Activated CD4-positive, alpha-beta T cell treated with anti-CD3 and anti-CD28 coated beads, Interleukin-2, amount 10 ng/mL, durations not matched to agents 24 days and 14 days (primary cell): ENCODE measurements at regions not wholly inside any gene's neighbourhood (a gene's known extent, or its start where the extent isn't known, plus 50 kb on each side); places are given as distances from the start of the nearest gene placed in this dataset.

Experiments used
- DNase-seq: peaks from one replicate; pipeline ENCODE4 v3.0.0; 2022
- H3K27ac Mint-ChIP-seq: one replicate; pipeline ENCODE4 v1.8.0; 2022; ENCODE audit warnings: mild to moderate bottlenecking, mixed read lengths
- H3K27me3 Mint-ChIP-seq: one replicate; pipeline ENCODE4 v1.8.0; 2022; ENCODE audit warnings: mixed read lengths
- H3K36me3 Mint-ChIP-seq: one replicate; pipeline ENCODE4 v1.8.0; 2022; ENCODE audit warnings: low read depth, mild to moderate bottlenecking, mixed read lengths
- H3K4me1 Mint-ChIP-seq: one replicate; pipeline ENCODE4 v1.8.0; 2021; ENCODE audit warnings: mixed read lengths
- H3K4me3 Mint-ChIP-seq: one replicate; pipeline ENCODE4 v1.8.0; 2022; ENCODE audit warnings: mild to moderate bottlenecking, moderate library complexity, mixed read lengths
- H3K9me3 Mint-ChIP-seq: one replicate; pipeline ENCODE4 v1.8.0; 2021; ENCODE audit warnings: mixed read lengths
- intact Hi-C: fragments of 100-400 bp; cut with micrococcal nuclease; formaldehyde crosslinking; loops from one replicate; pipeline ENCODE4 v1.15.1; 2023

DNA sequence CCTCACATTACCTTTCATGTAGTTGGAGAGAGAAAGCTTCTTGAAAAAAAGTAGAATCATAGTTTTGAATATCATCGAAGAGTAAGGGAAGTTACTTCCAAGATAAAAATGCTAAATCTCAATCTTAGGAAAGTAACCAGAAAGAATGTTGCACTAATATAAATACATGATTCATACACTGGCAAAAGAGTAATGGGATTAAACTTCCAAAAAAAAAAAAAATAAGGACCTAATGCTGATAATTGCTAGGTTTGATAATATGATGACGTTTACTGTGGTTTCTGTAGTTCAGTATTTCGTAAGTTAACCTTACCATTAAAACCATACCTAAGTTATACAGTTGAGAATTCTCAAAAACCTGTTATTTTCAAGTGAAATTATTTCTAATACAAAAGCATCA lies 573.8 kb upstream of the CDH9 start:
- no peak for DNase-seq
- intact Hi-C loops, result no loop called here
- Mint-ChIP-seq H3K4me3 (no peak overlapping the region), H3K36me3 (no peaks in the 10 kb centered on the region), H3K27me3 (no peaks in the 10 kb centered on the region), H3K27ac (no peak overlapping the region), H3K4me1 (no peaks in the 10 kb centered on the region), H3K9me3 (peaks cover 19% of the 10 kb centered on the region)

DNA sequence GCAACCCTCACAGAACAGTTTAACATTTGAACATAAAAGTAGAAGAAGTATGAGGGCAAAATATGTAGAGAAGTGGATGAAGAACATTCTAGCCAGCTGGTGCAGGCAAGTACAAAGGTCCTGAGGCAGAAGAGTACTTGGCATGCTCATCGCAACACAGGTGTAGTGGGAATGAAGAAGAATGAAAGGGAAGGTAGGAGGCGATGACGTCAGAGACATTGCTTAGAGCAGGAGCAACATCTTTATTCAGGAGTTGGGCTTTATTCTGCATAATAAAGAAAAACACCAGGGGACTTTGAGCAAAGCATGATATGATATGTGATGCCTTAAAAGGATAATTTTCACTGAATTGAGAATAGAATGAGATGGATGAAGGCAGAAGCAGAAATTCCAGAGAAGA lies 570.6 kb upstream of the CDH9 start:
- DNase-seq, result no peak
- H3K27me3 Mint-ChIP-seq, result no peaks in the 10 kb centered on the region
- H3K27ac Mint-ChIP-seq, result no peak overlapping the region
- no peaks in the 10 kb centered on the region for H3K4me1 Mint-ChIP-seq
- no peaks in the 10 kb centered on the region for H3K36me3 Mint-ChIP-seq
- intact Hi-C loops, result no loop called here
- no peak overlapping the region for H3K4me3 Mint-ChIP-seq
- no peaks in the 10 kb centered on the region for H3K9me3 Mint-ChIP-seq

DNA sequence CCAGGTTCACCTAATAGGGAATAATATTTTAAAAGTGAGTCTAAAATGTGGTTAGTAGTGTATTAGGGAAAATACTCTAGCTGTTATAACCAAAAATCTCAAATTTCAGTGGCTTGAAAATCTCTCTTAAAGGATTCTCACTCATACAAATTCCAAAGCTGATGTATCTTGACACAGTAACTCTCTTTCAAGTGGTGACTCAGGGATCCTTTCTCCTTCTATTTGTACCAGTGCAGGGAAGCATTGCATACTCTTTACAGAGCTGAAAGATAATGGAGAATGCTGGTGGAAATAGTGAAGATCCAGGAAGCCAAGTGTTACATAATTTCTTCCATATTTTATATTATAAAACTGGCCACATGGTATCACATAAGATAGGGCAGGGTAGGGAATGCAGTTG lies 560.2 kb upstream of the CDH9 start:
- Mint-ChIP-seq H3K27me3 (no peaks in the 10 kb centered on the region), H3K4me1 (no peaks in the 10 kb centered on the region), H3K4me3 (no peak overlapping the region), H3K9me3 (no peaks in the 10 kb centered on the region), H3K36me3 (no peaks in the 10 kb centered on the region), H3K27ac (no peak overlapping the region)
- intact Hi-C loops, result no loop called here
- DNase-seq, result no peak

DNA sequence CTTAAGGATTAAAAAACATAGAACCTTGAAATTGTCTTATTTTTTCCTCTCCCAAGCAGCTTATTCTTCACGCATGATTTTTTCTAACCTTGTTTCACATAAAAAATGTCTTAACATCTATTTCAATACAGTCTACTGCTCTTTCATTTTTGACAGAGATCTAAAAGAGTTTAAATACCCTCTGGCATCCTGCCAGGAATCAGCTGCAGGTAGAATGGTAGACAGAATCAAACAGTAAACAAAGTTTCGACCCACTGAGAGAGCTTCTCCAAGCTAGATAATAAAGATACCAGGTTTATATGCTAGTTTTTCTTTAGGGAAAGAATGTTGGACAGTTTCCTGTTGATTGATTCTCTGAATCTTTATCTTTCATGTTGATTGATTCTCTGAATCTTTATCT lies 555.8 kb upstream of the CDH9 start:
- intact Hi-C loops, result no loop called here
- Mint-ChIP-seq H3K4me1 (no peaks in the 10 kb centered on the region), H3K36me3 (no peaks in the 10 kb centered on the region), H3K27ac (no peak overlapping the region), H3K4me3 (no peak overlapping the region), H3K27me3 (no peaks in the 10 kb centered on the region), H3K9me3 (peaks cover 4% of the 10 kb centered on the region)
- DNase-seq, result no peak

DNA sequence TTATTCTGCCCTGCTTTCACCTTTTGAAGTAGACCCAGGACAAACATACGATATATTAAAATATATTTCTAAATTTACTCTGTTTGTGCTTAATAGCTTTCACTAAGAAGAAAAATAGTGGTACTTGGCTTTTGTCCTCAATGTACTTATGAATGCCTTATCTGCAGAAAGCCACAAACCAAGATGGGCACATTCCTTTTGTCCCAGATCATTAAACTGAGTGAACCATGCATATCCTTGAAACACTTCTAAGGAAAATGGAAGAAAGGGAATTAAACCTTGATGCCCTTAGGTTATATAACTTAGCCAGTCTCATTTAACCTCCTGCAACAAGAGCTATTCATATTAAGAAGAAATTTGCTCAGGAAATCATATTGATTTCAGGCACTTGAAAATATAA lies 553.8 kb upstream of the CDH9 start:
- no peak overlapping the region for H3K4me3 Mint-ChIP-seq
- H3K27me3 Mint-ChIP-seq, result no peaks in the 10 kb centered on the region
- H3K4me1 Mint-ChIP-seq, result no peaks in the 10 kb centered on the region
- H3K9me3 Mint-ChIP-seq, result peaks cover 8% of the 10 kb centered on the region
- H3K27ac Mint-ChIP-seq, result no peak overlapping the region
- no peaks in the 10 kb centered on the region for H3K36me3 Mint-ChIP-seq
- intact Hi-C loops, result no loop called here
- no peak for DNase-seq

DNA sequence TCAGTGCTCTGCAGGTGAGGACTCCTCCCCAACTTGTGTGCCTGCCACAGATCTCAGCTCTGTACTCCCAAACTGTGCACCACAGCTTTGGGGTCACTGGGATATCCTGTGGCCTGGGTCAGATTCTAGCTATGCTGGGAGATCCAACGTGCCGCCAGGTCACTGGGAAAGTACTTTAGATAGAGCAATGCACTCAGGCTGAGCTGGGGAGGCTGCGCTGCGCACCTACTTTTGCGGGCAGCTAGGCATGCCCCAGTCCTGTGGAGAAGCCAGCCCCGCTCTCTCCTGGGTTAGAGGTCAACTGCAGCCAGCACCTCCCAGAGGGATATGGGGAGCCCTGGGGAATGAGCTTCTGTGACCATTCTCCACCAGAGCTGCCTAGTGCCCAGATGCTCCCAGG lies 552.1 kb upstream of the CDH9 start:
- DNase-seq, result no peak
- H3K27ac Mint-ChIP-seq, result no peak overlapping the region
- intact Hi-C loops, result no loop called here
- H3K27me3 Mint-ChIP-seq, result no peaks in the 10 kb centered on the region
- no peak overlapping the region for H3K4me3 Mint-ChIP-seq
- H3K9me3 Mint-ChIP-seq, result peaks cover 8% of the 10 kb centered on the region
- no peaks in the 10 kb centered on the region for H3K4me1 Mint-ChIP-seq
- no peaks in the 10 kb centered on the region for H3K36me3 Mint-ChIP-seq

DNA sequence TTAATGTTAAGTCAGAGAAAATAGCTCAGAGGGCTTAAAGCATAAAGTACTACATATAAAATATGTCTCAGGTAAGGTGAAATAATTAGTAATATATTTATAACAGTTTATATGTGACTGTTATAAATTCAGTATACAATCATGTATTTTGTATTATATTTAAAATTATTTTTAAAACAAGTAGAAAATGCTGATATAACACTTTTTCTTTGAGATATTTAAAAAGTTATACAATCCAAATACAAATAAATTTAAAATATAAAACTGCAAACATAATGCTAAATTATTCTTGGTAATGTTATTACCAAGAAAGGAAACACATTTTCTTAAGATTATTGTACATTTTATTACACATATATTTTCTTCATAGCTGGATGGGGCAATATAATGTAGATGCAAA lies 539.9 kb upstream of the CDH9 start:
- H3K27ac Mint-ChIP-seq, result no peak overlapping the region
- intact Hi-C loops, result no loop called here
- DNase-seq, result no peak

DNA sequence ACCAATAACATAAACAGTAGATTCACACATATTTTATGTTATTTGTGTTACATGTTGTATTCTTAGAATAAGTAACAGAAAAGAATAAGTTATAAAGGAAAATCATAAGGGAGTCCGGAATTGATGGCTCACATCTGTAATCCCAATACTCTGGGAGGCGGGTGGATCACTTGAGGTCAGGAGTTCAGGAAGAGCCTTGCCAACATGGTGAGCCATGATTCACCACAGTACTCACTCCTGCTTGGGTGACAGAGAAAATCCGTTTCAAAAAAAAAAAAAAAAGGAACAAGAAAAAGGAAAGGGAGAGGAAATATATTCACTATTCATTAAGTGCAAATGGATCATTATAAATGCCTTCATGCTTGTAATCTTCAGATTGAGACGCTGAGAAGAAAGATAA lies 533.3 kb upstream of the CDH9 start:
- Mint-ChIP-seq H3K36me3 (no peaks in the 10 kb centered on the region), H3K4me3 (no peak overlapping the region), H3K27me3 (no peaks in the 10 kb centered on the region), H3K9me3 (no peaks in the 10 kb centered on the region), H3K4me1 (no peaks in the 10 kb centered on the region), H3K27ac (no peak overlapping the region)
- no peak for DNase-seq
- intact Hi-C loops, result no loop called here

More for the DNA sequence above, 539.9 kb upstream of the CDH9 start:
- Mint-ChIP-seq H3K9me3 (peaks cover 9% of the 10 kb centered on the region), H3K4me3 (no peak overlapping the region), H3K27me3 (no peaks in the 10 kb centered on the region), H3K36me3 (no peaks in the 10 kb centered on the region), H3K4me1 (no peaks in the 10 kb centered on the region)

DNA sequence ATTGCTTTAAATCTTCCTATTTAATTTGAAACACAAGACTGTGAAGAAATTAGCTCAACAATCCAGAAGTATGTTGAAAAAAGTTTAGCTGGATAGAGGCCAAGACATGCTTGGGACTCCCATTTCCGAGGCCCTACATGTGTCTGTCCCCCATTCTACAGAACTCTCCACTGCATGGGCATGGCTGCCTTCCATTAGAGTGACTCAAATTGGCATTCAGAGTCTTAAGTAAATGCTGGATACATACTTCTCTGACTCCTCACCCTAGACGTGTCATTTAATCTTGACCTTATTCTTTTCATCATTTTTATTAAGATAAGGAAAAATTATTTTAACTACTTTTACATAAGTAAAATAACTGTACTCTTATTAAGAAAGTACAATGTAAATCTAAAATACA lies 530.4 kb upstream of the CDH9 start:
- intact Hi-C loops, result no loop called here
- no peaks in the 10 kb centered on the region for H3K4me1 Mint-ChIP-seq
- H3K27ac Mint-ChIP-seq, result no peak overlapping the region

DNA sequence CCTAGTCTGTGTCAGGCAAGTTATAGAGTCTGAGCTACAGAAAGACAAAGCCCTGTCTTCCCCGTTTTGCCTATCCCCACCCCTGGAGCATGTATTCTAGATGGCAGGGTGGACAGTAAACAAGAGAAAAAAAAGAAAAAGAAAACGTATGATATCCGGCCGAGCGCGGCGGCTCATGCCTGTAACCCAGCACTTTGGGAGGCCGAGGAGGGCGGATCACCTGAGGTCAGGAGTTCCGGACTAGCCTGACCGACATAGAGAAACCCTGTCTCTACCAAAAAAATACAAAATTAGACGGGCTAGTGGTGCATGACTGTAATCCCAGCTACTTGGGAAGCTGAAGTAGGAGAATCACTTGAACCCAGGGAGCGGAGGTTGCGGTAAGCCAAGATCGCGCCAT lies 523.0 kb upstream of the CDH9 start:
- Mint-ChIP-seq H3K27ac (no peak overlapping the region), H3K4me3 (no peak overlapping the region), H3K9me3 (no peaks in the 10 kb centered on the region), H3K4me1 (no peaks in the 10 kb centered on the region), H3K27me3 (no peaks in the 10 kb centered on the region), H3K36me3 (no peaks in the 10 kb centered on the region)
- no peak for DNase-seq
- intact Hi-C loops, result no loop called here

More for the DNA sequence above, 530.4 kb upstream of the CDH9 start:
- Mint-ChIP-seq H3K27me3 (no peaks in the 10 kb centered on the region), H3K4me3 (no peak overlapping the region), H3K36me3 (no peaks in the 10 kb centered on the region), H3K9me3 (no peaks in the 10 kb centered on the region)
- no peak for DNase-seq

DNA sequence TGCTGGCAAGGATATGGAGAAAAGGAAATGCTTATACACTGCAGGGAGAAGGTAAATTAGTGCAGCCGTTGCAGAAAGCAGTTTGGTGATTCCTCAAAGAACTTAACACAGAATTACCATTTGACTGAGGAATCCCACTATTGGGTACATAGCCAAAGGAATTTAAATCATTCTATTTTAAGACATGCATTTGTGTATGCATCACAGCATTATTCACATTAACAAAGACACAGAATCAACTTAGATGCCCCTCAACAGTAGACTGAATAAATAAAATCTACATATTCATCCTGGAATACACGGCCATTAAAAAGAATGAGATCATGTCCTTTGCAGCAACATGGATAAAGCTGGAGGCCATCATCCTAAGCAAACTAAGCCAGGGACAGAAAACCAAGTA lies 510.1 kb upstream of the CDH9 start:
- no peaks in the 10 kb centered on the region for H3K36me3 Mint-ChIP-seq
- intact Hi-C loops, result no loop called here
- no peak overlapping the region for H3K4me3 Mint-ChIP-seq
- no peaks in the 10 kb centered on the region for H3K27me3 Mint-ChIP-seq
- no peak overlapping the region for H3K27ac Mint-ChIP-seq
- DNase-seq, result no peak
- H3K9me3 Mint-ChIP-seq, result peaks cover 5% of the 10 kb centered on the region
- no peaks in the 10 kb centered on the region for H3K4me1 Mint-ChIP-seq

DNA sequence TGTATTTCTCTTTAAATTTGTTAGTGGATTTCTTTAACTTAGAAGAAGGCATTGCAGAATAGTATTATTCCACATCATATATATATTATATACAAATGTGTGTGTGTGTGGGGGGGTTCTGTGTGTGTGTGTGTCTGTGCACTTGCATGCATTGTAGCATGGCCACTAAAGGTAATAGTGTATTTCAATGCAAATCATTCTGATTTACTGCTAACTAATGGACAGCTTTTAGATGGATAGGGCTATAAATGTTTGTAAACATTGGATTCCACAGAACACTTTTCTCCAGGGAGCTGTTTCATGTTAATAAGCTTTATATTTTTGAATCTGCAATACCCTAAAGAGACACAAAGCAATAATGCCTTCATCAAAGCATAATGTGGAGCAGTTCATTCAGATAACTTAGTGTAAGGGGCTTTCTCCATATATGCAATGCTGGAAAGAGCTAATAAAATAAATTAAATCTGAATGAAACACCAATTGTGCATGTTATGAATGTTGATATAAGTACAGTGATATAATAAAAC lies 496.7 kb upstream of the CDH9 start:
- DNase-seq, result no peak
- Mint-ChIP-seq H3K36me3 (no peaks in the 10 kb centered on the region), H3K4me3 (no peak overlapping the region), H3K27me3 (no peaks in the 10 kb centered on the region), H3K9me3 (no peaks in the 10 kb centered on the region), H3K27ac (no peak overlapping the region), H3K4me1 (no peaks in the 10 kb centered on the region)
- intact Hi-C loops, result no loop called here

DNA sequence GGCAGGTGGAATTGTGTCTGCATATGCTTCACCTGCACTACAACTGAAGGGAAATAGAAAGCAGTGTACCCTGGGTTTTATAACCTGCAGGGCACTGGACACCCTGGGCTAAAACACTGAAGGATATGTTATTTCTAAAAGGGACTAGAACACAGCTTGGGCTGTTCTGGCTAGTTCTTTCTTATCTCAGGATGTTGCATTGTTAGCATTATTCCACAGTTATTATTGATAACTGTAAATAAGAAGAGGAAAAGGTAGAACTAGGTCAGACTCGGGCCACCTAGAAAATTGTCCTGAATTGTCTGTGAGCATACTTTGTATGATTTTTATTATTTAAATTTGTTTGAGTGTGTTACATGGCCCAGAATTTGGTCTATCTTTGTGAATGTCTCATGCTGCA lies 493.9 kb upstream of the CDH9 start:
- H3K36me3 Mint-ChIP-seq, result no peaks in the 10 kb centered on the region
- DNase-seq, result no peak
- peaks cover 6% of the 10 kb centered on the region for H3K9me3 Mint-ChIP-seq
- H3K4me1 Mint-ChIP-seq, result no peaks in the 10 kb centered on the region
- no peak overlapping the region for H3K4me3 Mint-ChIP-seq
- intact Hi-C loops, result no loop called here
- H3K27me3 Mint-ChIP-seq, result no peaks in the 10 kb centered on the region
- H3K27ac Mint-ChIP-seq, result no peak overlapping the region

DNA sequence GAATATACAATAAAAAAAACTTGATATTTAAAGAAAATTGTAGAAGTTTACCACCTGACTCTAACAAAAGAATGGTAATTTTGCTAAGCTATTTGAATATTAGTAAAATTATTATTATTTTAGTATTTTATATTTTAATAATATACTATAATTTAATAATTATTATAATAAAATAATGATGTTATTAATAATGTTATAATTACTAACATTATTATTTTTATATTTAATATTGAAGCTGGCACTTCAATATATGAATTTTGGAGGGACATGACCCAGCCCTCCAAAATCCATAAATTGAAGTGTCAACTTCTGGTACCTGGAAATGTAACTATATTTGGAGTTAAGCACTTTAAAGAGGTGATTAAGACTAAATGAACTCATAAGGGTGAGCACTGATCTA lies 486.1 kb upstream of the CDH9 start:
- H3K27me3 Mint-ChIP-seq, result no peaks in the 10 kb centered on the region
- no peaks in the 10 kb centered on the region for H3K4me1 Mint-ChIP-seq
- H3K36me3 Mint-ChIP-seq, result no peaks in the 10 kb centered on the region
- intact Hi-C loops, result no loop called here
- DNase-seq, result no peak
- peaks cover 9% of the 10 kb centered on the region for H3K9me3 Mint-ChIP-seq
- H3K4me3 Mint-ChIP-seq, result no peak overlapping the region
- H3K27ac Mint-ChIP-seq, result no peak overlapping the region

DNA sequence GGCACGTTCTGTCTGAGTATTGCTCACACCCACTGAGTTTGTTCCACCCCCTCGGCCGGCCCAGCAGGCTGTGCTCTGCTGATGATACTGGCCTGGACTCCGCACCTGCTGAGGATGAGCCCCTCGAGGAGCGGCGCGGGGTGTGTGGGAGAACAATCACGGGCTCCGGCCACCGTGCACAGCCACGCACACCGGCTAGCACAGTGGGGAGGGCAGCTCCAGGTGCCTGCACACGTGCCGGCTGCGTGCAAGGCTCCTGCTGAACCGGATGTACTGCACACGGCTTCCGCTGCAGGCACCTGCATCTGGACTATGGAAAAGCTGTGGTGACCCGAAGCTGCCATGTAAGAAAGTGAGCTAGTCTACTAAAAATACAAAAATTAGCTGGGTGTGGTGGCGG lies 485.2 kb upstream of the CDH9 start:
- Mint-ChIP-seq H3K4me3 (no peak overlapping the region), H3K27me3 (no peaks in the 10 kb centered on the region), H3K36me3 (no peaks in the 10 kb centered on the region), H3K27ac (no peak overlapping the region), H3K9me3 (peaks cover 13% of the 10 kb centered on the region), H3K4me1 (no peaks in the 10 kb centered on the region)
- intact Hi-C loops, result no loop called here
- DNase-seq, result no peak
